ENCODE measurements at regions not wholly inside any gene's neighbourhood (a gene's known extent, or its start where the extent isn't known, plus 50 kb on each side); places are given as distances from the start of the nearest gene placed in this dataset.

- TF ChIP-seq CTCF (IDR thresholded peaks at IDR 0.05) (no peak), POLR2A (IDR thresholded peaks at IDR 0.05) (no peak)
Measured at GRCh38 chr22:48709976-48710375, 1117.7 kb downstream of the BRD1 start.

Data from heart left ventricle (tissue), 13 donors.